Neural progenitor cell (in vitro differentiated cells): ENCODE measurements at regions not wholly inside any gene's neighbourhood (a gene's known extent, or its start where the extent isn't known, plus 50 kb on each side); places are given as distances from the start of the nearest gene placed in this dataset.
"Not testable (repeated sequence)": the region's sequence is repeated elsewhere in the genome, so short reads cannot be mapped to it uniquely, and the experiment has no call there.

Experiments used
- DNase-seq: peaks from one replicate; pipeline ENCODE4 v3.0.0-alpha.2; 2016; ENCODE audit warnings: low spot score
- H2AFZ ChIP-seq: fragments of 200-600 bp; sonication (generic); replicated peaks from 2 replicates; pipeline ENCODE4 v1.6.1; 2016; ENCODE audit warnings: antibody characterized with exemption
- H3F3A ChIP-seq: fragments of 200-600 bp; sonication (generic); 2 replicates; pipeline ENCODE4 v1.6.1; 2016; ENCODE audit warnings: antibody characterized with exemption, low read depth
- H3K27ac ChIP-seq: fragments of 200-600 bp; sonication (generic); 2 replicates; pipeline ENCODE4 v1.5.1; 2016; ENCODE audit warnings: mild to moderate bottlenecking
- H3K27me3 ChIP-seq: fragments of 200-600 bp; sonication (generic); 2 replicates; pipeline ENCODE4 v1.6.1; 2016; ENCODE audit warnings: mild to moderate bottlenecking, moderate library complexity
- H3K36me3 ChIP-seq: fragments of 200-600 bp; sonication (generic); 2 replicates; pipeline ENCODE4 v1.5.1; 2016
- H3K4me1 ChIP-seq: fragments of 200-600 bp; sonication (generic); 2 replicates; pipeline ENCODE4 v1.6.1; 2016; ENCODE audit warnings: mixed run types
- H3K4me2 ChIP-seq: fragments of 200-600 bp; sonication (generic); 2 replicates; pipeline ENCODE4 v1.6.1; 2016
- H3K4me3 ChIP-seq: fragments of 200-600 bp; sonication (generic); 2 replicates; pipeline ENCODE4 v1.5.1; 2016
- H3K79me2 ChIP-seq: fragments of 200-600 bp; sonication (generic); 2 replicates; pipeline ENCODE4 v1.6.1; 2016; ENCODE audit warnings: low read depth
- H3K9ac ChIP-seq: fragments of 200-600 bp; sonication (generic); 2 replicates; pipeline ENCODE4 v1.6.1; 2016
- H3K9me3 ChIP-seq: fragments of 200-600 bp; sonication (generic); 2 replicates; pipeline ENCODE4 v1.5.1; 2016; ENCODE audit warnings: low read depth
- H4K20me1 ChIP-seq: fragments of 200-600 bp; sonication (generic); 2 replicates; pipeline ENCODE4 v1.6.1; 2016; ENCODE audit warnings: low read depth
- H3K27ac Mint-ChIP-seq: 3 replicates; pipeline ENCODE4 v1.8.0; 2021; ENCODE audit warnings: mixed read lengths
- H3K27me3 Mint-ChIP-seq: 2 replicates; pipeline ENCODE4 v1.8.0; 2022; ENCODE audit warnings: low read depth, mild to moderate bottlenecking, inconsistent platforms, moderate library complexity, mixed read lengths; ENCODE audit not compliant: insufficient read depth
- H3K36me3 Mint-ChIP-seq: 3 replicates; pipeline ENCODE4 v1.8.0; 2021; ENCODE audit warnings: mixed read lengths
- H3K4me1 Mint-ChIP-seq: 3 replicates; pipeline ENCODE4 v1.8.0; 2021; ENCODE audit warnings: mixed read lengths
- H3K4me3 Mint-ChIP-seq: 3 replicates; pipeline ENCODE4 v1.8.0; 2021; ENCODE audit warnings: mild to moderate bottlenecking, moderate library complexity, mixed read lengths
- H3K9me3 Mint-ChIP-seq: 3 replicates; pipeline ENCODE4 v1.8.0; 2020; ENCODE audit warnings: mixed read lengths
- CTCF ChIP-seq: fragments of 200-600 bp; sonication (generic); IDR thresholded peaks from 2 replicates; pipeline ENCODE4 v1.5.1; 2017; ENCODE audit warnings: antibody characterized with exemption, mild to moderate bottlenecking
- EZH2 ChIP-seq: fragments of 200-600 bp; sonication (generic); IDR thresholded peaks from 2 replicates; pipeline ENCODE4 v1.6.1; 2017; ENCODE audit warnings: antibody characterized with exemption, mild to moderate bottlenecking, moderate library complexity
- EZH2phosphoT487 ChIP-seq: fragments of 200-600 bp; sonication (generic); IDR thresholded peaks from 2 replicates; pipeline ENCODE4 v1.6.1; 2017; ENCODE audit warnings: antibody characterized with exemption

GRCh38 chr6:168169624-168170023 lies 90.6 kb upstream of the FRMD1 start:
- no peak overlapping the region for H3K27ac Mint-ChIP-seq
- H3K27me3 ChIP-seq = no peaks in the 10 kb centered on the region
- peaks cover 3% of the 10 kb centered on the region for H3K4me1 ChIP-seq
- DNase-seq = no peak
- H3F3A ChIP-seq = no peaks in the 10 kb centered on the region
- no peak overlapping the region for H3K4me3 Mint-ChIP-seq
- no peaks in the 10 kb centered on the region for H3K9me3 Mint-ChIP-seq
- peaks cover 8% of the 10 kb centered on the region for H3K27me3 Mint-ChIP-seq
- no peaks in the 10 kb centered on the region for H3K9me3 ChIP-seq
- no peaks in the 10 kb centered on the region for H3K36me3 ChIP-seq
- H4K20me1 ChIP-seq = no peaks in the 10 kb centered on the region
- no peaks in the 10 kb centered on the region for H3K79me2 ChIP-seq
- H2AFZ ChIP-seq = no peak overlapping the region
- H3K4me1 Mint-ChIP-seq = peaks cover 3% of the 10 kb centered on the region
- H3K4me3 ChIP-seq = no peak overlapping the region
- no peak overlapping the region for H3K4me2 ChIP-seq
- TF ChIP-seq EZH2 (no peak), CTCF (no peak), EZH2phosphoT487 (no peak)
- no peak overlapping the region for H3K27ac ChIP-seq
- H3K9ac ChIP-seq = no peak overlapping the region
- H3K36me3 Mint-ChIP-seq = no peaks in the 10 kb centered on the region

- not testable (repeated sequence) for H3K27ac Mint-ChIP-seq, H2AFZ ChIP-seq, H3K4me2 ChIP-seq, H3K4me1 Mint-ChIP-seq, H3K27me3 ChIP-seq, H3K27ac ChIP-seq, DNase-seq, H3K36me3 ChIP-seq, H3K36me3 Mint-ChIP-seq, H3K9me3 Mint-ChIP-seq, H3K9me3 ChIP-seq, H3K79me2 ChIP-seq, H3K4me3 ChIP-seq, H4K20me1 ChIP-seq, H3K9ac ChIP-seq, H3F3A ChIP-seq, H3K4me3 Mint-ChIP-seq, H3K27me3 Mint-ChIP-seq, H3K4me1 ChIP-seq
Observed at GRCh38 chr6:168168936-168169335, 89.9 kb upstream of the FRMD1 start.

- not testable (repeated sequence) for H3K9me3 Mint-ChIP-seq
Observed at GRCh38 chr6:168168330-168168729, 89.3 kb upstream of the FRMD1 start.

GRCh38 chr6:168167431-168168315 lies 88.7 kb upstream of the FRMD1 start:
- no peak overlapping the region for H3K4me3 Mint-ChIP-seq

More at GRCh38 chr6:168168330-168168729, 89.3 kb upstream of the FRMD1 start:
- H3K27ac Mint-ChIP-seq, H3K27me3 Mint-ChIP-seq, H3K36me3 ChIP-seq, H3K79me2 ChIP-seq, H3K27ac ChIP-seq, H3K9ac ChIP-seq, H3K4me2 ChIP-seq, H3K36me3 Mint-ChIP-seq, H3K9me3 ChIP-seq, H3F3A ChIP-seq, DNase-seq, H4K20me1 ChIP-seq, H2AFZ ChIP-seq, H3K4me3 Mint-ChIP-seq, H3K4me3 ChIP-seq, H3K27me3 ChIP-seq: not testable (repeated sequence)
- H3K4me1 ChIP-seq = peaks cover 12% of the 10 kb centered on the region
- H3K4me1 Mint-ChIP-seq = peaks cover 10% of the 10 kb centered on the region

More at GRCh38 chr6:168167431-168168315, 88.7 kb upstream of the FRMD1 start:
- Histone ChIP-seq H3K79me2 (no peaks in the 10 kb centered on the region), H3K9ac (no peak overlapping the region), H3F3A (no peaks in the 10 kb centered on the region), H2AFZ (no peak overlapping the region), H3K9me3 (no peaks in the 10 kb centered on the region), H3K4me3 (no peak overlapping the region), H4K20me1 (no peaks in the 10 kb centered on the region), H3K4me1 (peaks cover 18% of the 10 kb centered on the region), H3K27ac (no peak overlapping the region), H3K4me2 (no peak overlapping the region), H3K27me3 (no peaks in the 10 kb centered on the region), H3K36me3 (no peaks in the 10 kb centered on the region)
- peak overlapping the region; percentile 59 for H3K27ac Mint-ChIP-seq
- H3K9me3 Mint-ChIP-seq = no peaks in the 10 kb centered on the region
- H3K4me1 Mint-ChIP-seq = peaks cover 15% of the 10 kb centered on the region
- no peak for DNase-seq
- H3K27me3 Mint-ChIP-seq = peaks cover 8% of the 10 kb centered on the region
- no peak for TF ChIP-seq EZH2phosphoT487
- TF ChIP-seq CTCF = no peak
- TF ChIP-seq EZH2 = no peak
- H3K36me3 Mint-ChIP-seq = no peaks in the 10 kb centered on the region
